Keratinocyte (primary cell): ENCODE measurements at regions not wholly inside any gene's neighbourhood (a gene's known extent, or its start where the extent isn't known, plus 50 kb on each side); places are given as distances from the start of the nearest gene placed in this dataset.
A peak's percentile ranks its signal among the peaks of the same experiment; 100 is the strongest.

Experiments used
- DNase-seq: peaks from one replicate; pipeline ENCODE4 v3.0.0-alpha.2; 2011; ENCODE audit warnings: low read depth, missing footprints, low spot score
- FAIRE-seq: peaks from 2 replicates; lab custom pipeline; 2011; peaks lifted over from hg19 to GRCh38; lab: Jason Lieb, UNC
- H2AFZ ChIP-seq: 2 replicates; pipeline ENCODE4 v1.6.0; 2012; ENCODE audit warnings: low read length, control low read depth, inconsistent platforms; ENCODE audit not compliant: control insufficient read depth
- H3K27ac ChIP-seq: 2 replicates; pipeline ENCODE4 v1.5.1; 2011; ENCODE audit warnings: low read length; ENCODE audit not compliant: control insufficient read depth, insufficient read depth
- H3K27me3 ChIP-seq: 3 replicates; pipeline ENCODE4 v1.6.0; 2011; ENCODE audit warnings: low read length; ENCODE audit not compliant: control insufficient read depth, insufficient read depth; ENCODE audit errors: extremely low read depth
- H3K36me3 ChIP-seq, 2 experiments: 2 replicates in 1 of 2; 3 replicates in 1 of 2; pipeline ENCODE4 v1.5.1; 2011; ENCODE audit warnings: low read length in 2 of 2, mild to moderate bottlenecking in 1 of 2; ENCODE audit not compliant: control insufficient read depth in 2 of 2, insufficient read depth in 2 of 2; ENCODE audit errors: extremely low read depth in 1 of 2
- H3K4me1 ChIP-seq: 3 replicates; pipeline ENCODE4 v1.5.1; 2011; ENCODE audit warnings: low read length; ENCODE audit not compliant: control insufficient read depth, insufficient read depth; ENCODE audit errors: extremely low read depth
- H3K4me2 ChIP-seq: 3 replicates; pipeline ENCODE4 v1.6.0; 2011; ENCODE audit warnings: low read depth, low read length; ENCODE audit not compliant: control insufficient read depth, insufficient read depth; ENCODE audit errors: extremely low read depth
- H3K4me3 ChIP-seq, 3 experiments: fragments of 200-600 bp in 1 of 3; sonication (generic) in 1 of 3; 2 replicates in 2 of 3; 3 replicates in 1 of 3; pipeline ENCODE4 v1.5.1; 2011 to 2016; ENCODE audit warnings: low read length in 3 of 3, mild to moderate bottlenecking in 3 of 3, control low read depth in 2 of 3, inconsistent platforms in 1 of 3, low read depth in 1 of 3, mixed read lengths in 1 of 3, mixed run types in 1 of 3, moderate library complexity in 1 of 3; ENCODE audit not compliant: control insufficient read depth in 2 of 3, insufficient read depth in 2 of 3; ENCODE audit errors: extremely low read depth in 1 of 3
- H3K79me2 ChIP-seq: 2 replicates; pipeline ENCODE4 v1.6.0; 2012; ENCODE audit warnings: low read length; ENCODE audit not compliant: control insufficient read depth, insufficient read depth
- H3K9ac ChIP-seq: 3 replicates; pipeline ENCODE4 v1.6.0; 2011; ENCODE audit warnings: low read length; ENCODE audit not compliant: control insufficient read depth, insufficient read depth; ENCODE audit errors: extremely low read depth
- H3K9me1 ChIP-seq: 3 replicates; pipeline ENCODE4 v1.6.0; 2011; ENCODE audit warnings: low read length; ENCODE audit not compliant: control insufficient read depth, insufficient read depth; ENCODE audit errors: extremely low read depth
- H3K9me3 ChIP-seq: 2 replicates; pipeline ENCODE4 v1.5.1; 2012; ENCODE audit warnings: low read depth, low read length; ENCODE audit not compliant: control insufficient read depth
- H4K20me1 ChIP-seq: 3 replicates; pipeline ENCODE4 v1.6.0; 2011; ENCODE audit warnings: low read length; ENCODE audit not compliant: control insufficient read depth, insufficient read depth; ENCODE audit errors: extremely low read depth
- CTCF ChIP-seq, 3 experiments: IDR thresholded peaks in 1 of 3; conservative IDR thresholded peaks in 1 of 3; optimal IDR thresholded peaks in 1 of 3; 2 replicates in 2 of 3; 3 replicates in 1 of 3; pipeline versions ENCODE3 to v1.5.1; 2011; ENCODE audit warnings: low read length in 3 of 3, mild to moderate bottlenecking in 3 of 3, moderate library complexity in 2 of 3, control low read depth in 1 of 3, inconsistent platforms in 1 of 3; ENCODE audit not compliant: insufficient read depth in 2 of 3; ENCODE audit errors: extremely low read depth in 1 of 3
- EZH2 ChIP-seq: IDR thresholded peaks from one replicate; pipeline ENCODE4 v1.6.1; 2012; ENCODE audit warnings: inconsistent platforms, mild to moderate bottlenecking, low read length, moderate library complexity
- dilution Hi-C: fragments of 300-500 bp; cut with MboI; formaldehyde crosslinking; loops from one replicate; pipeline ENCODE4 v1.7.0; 2020; ENCODE audit warnings: low sequenced_read_pairs; ENCODE audit not compliant: extremely low pct_ligation_motif_present

DNA sequence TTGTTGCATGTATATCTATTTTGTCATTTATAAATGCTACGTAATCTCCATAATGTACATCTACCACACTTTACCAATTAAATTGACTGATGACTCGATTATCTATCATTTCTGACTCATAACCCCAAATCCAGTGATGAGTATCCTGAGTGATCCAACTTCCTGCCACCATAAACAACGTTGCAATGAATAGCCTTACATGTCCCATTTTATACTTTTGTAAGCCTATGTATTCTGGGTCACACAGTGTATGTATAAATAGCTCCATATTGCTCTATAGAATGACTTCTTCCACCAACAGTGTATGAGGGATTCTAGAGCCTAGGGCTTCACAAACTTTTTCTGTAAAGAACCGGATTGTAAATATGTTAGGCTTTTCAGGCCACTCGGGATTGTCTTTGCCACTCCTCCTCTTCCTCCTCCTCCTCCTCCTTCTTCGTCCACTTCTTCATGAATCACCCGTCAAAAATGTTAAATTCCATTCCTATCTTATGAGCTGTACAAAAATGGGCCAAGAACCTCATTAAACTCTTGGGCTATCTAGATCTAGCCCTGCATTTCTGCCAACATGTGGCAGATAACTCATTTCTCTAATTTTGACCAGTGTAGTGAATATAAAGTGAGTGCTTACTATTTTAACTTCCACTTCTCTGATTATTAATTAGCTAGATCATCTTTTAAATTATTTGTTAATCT is 672.2 kb upstream of the AMOT start:
- peak overlapping the region; percentile 44 for H3K4me2 ChIP-seq
- no peaks in the 10 kb centered on the region for H3K4me1 ChIP-seq
- H3K36me3 ChIP-seq = no peaks in the 10 kb centered on the region
- no peak for TF ChIP-seq CTCF (optimal IDR thresholded peaks at IDR 0.05 in 1 of 3, IDR thresholded peaks at IDR 0.05 in 1 of 3, conservative IDR thresholded peaks at IDR 0.05 in 1 of 3; ENCODE audit: extremely low read depth in 1 of 3, insufficient read depth in 2 of 3, low read length in 3 of 3)
- no peak for TF ChIP-seq EZH2
- H3K79me2 ChIP-seq = no peaks in the 10 kb centered on the region
- no peak overlapping the region for H2AFZ ChIP-seq
- H3K27ac ChIP-seq = peak overlapping the region; percentile 10
- no peaks in the 10 kb centered on the region for H3K27me3 ChIP-seq
- H3K9ac ChIP-seq = no peak overlapping the region
- H3K4me3 ChIP-seq = peak overlapping the region in 1 of 3 experiments; percentile 10
- peak; percentile 48 for DNase-seq
- no peak for FAIRE-seq
- no peaks in the 10 kb centered on the region for H3K9me1 ChIP-seq
- no peaks in the 10 kb centered on the region for H3K9me3 ChIP-seq
- no peaks in the 10 kb centered on the region for H4K20me1 ChIP-seq
- dilution Hi-C loops = no loop called here

DNA sequence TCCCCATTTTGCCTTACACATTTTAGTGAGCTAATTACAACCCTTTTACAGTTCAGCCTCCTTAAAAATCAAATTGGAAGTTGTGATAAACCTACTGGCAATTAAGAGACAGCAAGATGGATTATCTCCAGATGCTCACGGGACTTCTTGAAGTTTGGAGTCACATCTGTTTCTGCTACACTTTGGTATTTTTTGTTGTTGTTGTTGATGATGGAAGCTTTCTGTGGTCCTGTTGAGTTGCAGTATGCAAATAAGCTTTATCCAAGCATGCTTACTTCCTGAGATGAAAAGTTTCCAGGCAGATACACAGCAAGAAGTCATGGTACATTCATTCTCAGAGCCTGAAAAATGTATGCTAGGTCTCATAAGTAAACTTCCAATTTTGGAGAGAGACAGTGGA is 670.0 kb upstream of the AMOT start:
- H4K20me1 ChIP-seq = no peaks in the 10 kb centered on the region
- H3K9ac ChIP-seq = no peak overlapping the region
- FAIRE-seq = no peak
- DNase-seq = no peak
- H3K9me3 ChIP-seq = no peaks in the 10 kb centered on the region
- no peak overlapping the region for H3K4me2 ChIP-seq
- H3K9me1 ChIP-seq = no peaks in the 10 kb centered on the region
- H3K27me3 ChIP-seq = no peaks in the 10 kb centered on the region
- H3K4me1 ChIP-seq = no peaks in the 10 kb centered on the region
- no peak overlapping the region for H3K27ac ChIP-seq
- no peaks in the 10 kb centered on the region for H3K79me2 ChIP-seq
- H3K36me3 ChIP-seq = no peaks in the 10 kb centered on the region
- no peak overlapping the region for H3K4me3 ChIP-seq
- no peak overlapping the region for H2AFZ ChIP-seq
- TF ChIP-seq EZH2 (no peak), CTCF (optimal IDR thresholded peaks at IDR 0.05 in 1 of 3, IDR thresholded peaks at IDR 0.05 in 1 of 3, conservative IDR thresholded peaks at IDR 0.05 in 1 of 3; ENCODE audit: extremely low read depth in 1 of 3, insufficient read depth in 2 of 3, low read length in 3 of 3) (no peak)
- dilution Hi-C loops = no loop called here
